ENCODE measurements at regions not wholly inside any gene's neighbourhood (a gene's known extent, or its start where the extent isn't known, plus 50 kb on each side); places are given as distances from the start of the nearest gene placed in this dataset.
"Not testable (repeated sequence)": the region's sequence is repeated elsewhere in the genome, so short reads cannot be mapped to it uniquely, and the experiment has no call there.

DNA sequence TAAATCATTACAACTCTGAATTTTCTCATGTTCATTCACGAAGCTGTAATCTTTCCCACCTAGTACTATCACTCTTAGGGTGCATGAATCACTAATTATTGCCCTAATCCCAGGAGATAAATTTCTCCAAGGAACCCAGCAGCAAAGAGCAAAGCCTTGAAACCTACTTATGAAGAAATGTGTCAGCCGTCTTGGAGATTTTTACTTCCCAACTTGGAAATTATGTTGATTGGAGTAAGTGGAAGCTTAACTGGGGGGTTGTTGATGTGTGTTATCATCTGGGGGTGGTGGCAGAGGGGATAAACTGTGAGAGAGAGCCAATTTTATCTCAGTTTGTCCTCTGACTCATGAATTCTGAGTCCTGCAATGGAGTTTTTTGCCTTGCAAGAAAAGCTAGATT is 440.5 kb upstream of the WWC1 start:
- no peak for DNase-seq

DNA sequence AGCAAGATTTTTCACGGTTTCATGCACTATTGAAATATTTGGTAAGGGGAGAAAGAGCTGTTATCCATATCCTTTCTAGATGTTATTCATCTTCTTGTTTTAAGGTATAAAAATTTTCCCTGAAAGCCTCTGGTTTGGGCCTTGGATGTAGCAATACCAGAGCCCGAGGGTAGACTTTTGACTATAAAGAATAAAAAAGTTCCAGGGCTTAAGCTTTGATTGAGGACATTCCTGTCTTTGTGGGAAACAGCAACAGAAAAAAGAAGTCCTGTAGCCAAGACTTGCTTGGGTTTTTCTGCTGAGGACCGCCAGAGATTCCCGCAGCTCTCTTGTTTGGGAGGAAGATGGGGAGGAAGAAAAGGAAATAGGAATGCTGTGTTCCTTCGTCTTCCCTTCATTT is 440.0 kb upstream of the WWC1 start:
- DNase-seq, result no peak

DNA sequence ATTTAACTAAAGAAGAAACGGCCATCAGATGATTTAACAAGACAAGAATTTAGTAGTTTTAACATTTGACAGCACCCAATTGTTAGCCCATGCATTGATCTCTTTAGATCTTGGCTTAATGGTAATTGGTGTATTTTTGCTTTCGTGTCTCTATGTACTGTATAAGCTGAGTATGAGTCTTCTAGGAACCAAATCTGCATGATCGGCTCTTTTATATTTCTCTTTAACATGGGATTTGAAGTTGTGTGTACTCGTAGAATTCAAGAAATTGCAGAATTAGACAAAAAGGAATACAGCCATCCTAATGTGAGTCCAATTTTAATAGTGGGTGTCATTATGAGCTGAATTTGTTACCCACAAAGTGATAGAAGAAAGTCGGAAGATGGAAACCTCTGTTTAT is 438.9 kb upstream of the WWC1 start:
- DNase-seq, result no peak

DNA sequence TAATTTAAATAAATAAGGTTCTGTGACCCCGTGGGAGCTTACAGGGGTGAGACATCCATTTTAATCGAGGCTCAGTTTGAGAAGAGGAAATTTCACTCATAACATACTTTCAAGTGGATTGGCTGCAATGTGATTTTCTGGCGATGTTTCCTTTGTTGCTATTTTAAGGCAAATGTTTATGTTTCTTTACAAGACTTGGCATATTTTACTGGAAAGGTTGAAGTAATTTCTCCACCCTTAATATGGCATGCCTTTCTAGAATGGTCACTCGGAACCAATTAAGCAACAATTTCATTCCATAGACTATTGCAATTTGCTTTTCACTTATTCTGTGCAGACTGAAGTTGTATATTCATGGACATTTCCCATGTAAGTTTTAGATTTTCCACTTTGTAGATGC is 438.0 kb upstream of the WWC1 start:
- DNase-seq, result no peak

DNA sequence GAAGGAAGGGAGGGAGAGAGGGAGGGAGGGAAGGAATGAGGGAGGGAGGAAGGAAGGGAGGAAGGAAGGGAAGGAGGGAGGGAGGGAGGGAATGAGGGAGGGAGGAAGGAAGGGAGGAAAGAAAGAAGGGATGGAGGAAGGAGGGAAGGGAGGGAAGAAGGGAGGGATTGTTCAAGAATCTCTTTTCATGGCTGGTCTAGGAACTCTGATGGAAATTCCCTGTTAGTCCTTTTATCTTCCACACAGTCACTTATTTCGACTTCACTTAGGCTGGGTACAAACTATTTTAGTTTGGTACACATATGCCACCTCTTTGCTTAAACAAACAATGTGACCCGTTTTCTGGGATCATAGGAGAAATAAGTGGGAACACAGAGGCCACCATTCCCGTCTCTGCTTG is 435.6 kb upstream of the WWC1 start:
- no peak for DNase-seq

DNA sequence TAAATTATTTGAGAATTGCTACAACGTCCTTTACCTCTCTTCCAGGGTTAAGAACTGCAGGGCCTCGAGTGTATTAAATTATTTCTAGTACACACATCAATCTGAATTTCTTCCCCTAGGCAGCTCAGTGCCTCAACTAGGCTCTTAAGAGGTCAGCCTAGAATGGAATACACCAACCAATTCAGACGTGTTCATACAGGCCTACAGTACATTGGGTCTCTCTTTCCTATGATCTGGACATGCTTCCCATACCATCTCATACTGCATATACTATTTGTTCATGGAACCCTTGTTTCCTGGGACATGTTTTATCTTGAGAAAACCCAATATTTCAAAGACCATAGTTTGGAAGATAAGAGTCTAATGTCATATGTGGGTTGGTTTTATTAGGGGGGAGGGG is 434.1 kb upstream of the WWC1 start:
- DNase-seq, result no peak

DNA sequence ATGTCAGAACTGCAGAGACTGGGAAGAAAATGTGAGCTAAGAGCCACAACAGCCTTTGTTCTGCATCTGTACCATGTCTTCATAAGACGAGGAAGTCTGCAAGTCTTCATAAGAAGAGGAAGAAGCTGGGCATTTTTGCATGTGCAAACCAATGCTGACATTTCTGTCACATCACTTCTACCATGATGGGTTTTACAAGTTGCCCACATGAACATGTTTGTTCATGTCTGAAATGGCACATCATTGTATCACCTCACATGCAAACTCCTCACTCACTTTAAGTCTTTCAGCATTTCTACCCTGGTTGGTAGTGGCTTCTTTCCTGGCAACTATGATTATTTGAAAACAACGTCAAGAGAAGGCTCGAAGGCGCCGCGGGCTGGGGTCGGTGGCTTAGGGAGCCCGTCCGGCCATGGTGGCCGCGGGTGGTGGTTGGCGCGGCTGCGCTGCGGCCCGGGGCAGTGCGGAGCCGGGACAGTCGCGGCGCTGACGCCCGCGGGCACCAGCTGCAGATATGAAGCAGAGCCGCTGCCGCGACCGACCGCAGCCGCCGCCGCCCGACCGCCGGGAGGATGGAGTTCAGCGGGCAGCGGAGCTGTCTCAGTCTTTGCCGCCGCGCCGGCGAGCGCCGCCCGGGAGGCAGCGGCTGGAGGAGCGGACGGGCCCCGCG is 433.1 kb upstream of the WWC1 start:
- DNase-seq, result not testable (repeated sequence)

DNA sequence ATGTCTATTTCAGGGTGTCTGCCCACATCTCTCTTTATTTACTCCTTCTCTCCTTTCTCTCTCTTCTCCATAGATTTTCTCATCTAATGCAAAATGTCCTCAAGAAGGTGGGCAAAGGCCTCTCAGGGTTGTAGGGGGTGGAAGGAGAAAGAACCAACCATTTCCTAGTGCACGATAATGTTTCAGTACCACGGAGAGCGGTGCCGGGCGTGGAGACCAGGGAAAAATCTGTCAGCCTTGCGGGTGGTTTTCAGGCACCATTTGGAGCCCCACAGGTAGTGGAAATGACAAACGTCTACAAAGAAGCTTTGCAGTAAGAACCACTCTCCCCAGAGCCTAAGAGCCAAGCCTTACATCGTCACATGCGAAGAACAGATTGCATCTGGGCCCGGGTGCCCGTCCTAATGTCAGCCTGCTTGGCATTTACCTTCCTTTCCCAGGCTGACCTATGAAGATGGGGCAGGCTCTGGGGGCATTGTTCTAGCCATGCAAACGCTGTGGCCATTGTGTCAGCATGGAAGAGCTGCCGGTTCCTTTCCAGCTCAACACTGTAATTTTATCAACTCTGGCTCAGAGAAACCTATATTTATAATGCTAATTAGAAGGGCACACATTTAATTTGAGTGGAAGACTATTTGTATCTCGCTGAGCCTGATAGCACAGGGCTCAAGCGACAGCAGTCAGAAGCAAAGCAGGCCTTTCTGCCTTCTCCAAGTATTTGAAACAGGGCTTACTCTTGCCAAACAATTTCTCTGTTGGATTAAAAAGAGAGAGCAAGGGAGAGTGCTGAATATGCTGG is 430.1 kb upstream of the WWC1 start:
- no peak for DNase-seq

DNA sequence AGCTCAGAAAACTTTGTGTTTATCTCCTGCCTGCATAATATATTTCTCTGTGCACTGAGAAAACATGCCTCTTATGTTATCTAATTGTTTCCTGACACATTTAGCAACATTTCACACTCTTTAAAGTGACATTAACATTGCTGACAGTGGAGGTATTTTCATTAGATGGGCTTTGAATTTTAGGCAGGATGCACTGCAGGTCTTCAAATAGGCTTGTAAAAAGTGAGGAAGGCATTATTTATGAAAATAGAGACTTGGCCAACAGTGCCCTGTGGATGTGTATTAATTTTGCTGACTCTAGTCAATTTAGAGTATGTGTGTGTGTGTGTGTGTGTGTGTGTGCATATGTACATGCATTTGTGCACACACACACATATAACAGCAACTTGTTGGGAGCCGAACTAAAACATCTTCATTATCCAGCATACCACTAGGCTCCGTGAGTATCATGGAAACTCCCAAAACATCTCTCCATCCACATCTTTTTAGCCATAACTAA is 429.5 kb upstream of the WWC1 start:
- DNase-seq, result no peak

DNA sequence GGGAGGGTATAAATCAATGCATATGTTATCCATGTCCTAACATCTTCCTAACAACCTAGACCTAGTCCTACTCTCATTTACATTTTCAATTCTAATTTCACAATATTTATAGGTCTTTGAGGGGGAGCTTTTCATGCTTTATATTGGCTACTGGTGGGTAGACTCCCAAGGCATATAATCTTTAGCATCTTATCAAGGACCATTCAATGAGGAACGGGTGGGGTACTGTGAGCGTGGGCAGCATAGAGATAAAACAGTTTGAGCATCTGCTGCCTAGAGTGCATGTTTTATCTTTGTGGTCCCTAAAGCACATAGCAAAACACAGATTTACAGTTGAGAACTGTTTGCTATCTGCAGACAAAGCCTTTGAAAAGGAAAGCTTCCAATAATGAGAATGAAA is 427.6 kb upstream of the WWC1 start:
- DNase-seq, result no peak

DNA sequence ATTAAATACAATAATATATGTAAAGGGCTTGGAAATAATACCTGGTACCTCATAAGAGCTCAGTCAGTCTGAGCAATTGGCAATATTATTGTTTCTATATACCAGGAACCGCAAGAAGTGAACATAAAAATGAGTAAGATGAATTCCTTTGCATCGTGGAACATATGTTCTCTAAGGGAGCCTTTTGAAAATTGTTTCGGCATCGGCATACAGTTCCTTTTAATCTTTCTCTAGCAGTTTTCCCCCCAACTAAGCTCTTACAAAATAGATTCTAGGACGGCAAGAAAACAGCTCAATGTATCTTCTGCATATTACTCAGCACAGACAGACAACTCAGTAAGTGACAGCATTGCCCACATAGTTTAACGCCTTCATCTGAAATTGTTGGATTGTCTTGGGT is 426.6 kb upstream of the WWC1 start:
- no peak for DNase-seq

DNA sequence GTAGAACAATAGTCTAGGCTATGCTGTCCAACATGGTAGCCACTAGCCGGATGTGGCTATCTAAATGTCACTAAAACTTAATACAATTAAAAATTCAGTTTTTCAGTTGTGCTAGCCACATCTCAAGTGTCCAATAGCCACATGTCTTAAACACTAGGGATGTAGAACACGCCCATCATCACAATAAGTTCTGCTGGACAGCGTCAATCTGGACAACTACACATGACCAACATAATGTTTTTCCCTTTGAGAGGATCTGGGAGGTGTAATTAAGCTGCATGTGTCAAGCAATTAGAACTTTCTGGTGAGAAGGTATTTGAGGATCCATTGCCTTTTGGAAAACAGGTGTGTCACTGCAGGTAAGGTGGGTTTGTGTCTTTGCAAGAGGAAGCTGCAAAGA is 424.6 kb upstream of the WWC1 start:
- no peak for DNase-seq

DNA sequence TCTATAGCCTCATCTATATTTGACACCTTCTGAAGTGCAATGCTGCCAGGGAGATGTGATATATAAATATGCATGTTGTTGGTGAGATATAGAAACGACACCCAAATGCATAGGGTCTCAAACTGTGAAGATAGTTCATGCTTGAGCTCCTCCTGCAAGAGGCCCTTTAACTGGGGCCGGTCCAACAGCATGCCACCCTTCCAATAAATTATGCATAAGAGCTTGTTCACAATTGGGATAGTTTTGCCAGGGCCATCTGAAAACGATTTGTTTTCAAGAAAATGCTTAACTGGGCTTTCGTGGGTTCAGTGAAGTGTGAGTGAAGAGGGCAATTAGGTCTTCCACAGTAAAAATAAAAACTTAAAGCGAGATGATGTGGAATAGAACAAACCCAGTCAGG is 424.2 kb upstream of the WWC1 start:
- no peak for DNase-seq

DNA sequence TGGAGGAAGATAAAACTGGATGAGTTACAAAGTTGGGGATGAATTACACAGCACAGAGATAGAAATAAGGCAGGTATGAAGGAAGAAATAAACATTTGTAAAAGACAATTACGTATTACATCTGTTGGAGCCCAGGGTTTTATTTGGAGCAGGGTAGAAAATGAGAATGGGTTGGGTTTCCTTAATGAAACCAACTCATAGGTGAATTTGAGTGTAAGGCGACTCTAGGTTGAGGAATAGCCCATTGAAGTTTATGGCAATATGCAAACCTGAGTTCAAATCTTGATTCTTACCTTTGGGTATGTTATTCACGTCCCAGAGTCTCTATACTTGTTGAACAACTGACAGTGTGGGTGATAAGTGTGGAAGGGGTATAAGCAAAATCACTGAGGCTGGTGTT is 422.3 kb upstream of the WWC1 start:
- DNase-seq, result no peak

DNA sequence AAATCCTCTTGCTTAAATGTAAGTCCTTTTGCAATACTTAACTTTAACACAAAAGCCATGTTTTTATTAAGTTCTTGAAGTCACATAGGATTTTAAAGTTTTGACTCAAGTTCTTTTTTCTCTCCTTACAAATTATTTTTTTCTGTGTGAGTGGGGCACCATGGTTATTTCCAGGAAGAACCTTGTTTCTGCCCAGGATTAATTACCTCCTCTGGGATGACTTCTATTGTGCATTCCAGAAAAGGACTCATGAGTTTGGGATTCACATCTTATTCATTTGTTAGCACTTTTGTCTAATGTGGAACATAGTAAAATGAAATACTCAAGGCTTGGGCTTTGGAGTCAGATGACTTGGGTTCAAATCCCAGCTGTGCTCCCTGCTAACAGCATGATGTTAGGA is 421.4 kb upstream of the WWC1 start:
- DNase-seq, result no peak

DNA sequence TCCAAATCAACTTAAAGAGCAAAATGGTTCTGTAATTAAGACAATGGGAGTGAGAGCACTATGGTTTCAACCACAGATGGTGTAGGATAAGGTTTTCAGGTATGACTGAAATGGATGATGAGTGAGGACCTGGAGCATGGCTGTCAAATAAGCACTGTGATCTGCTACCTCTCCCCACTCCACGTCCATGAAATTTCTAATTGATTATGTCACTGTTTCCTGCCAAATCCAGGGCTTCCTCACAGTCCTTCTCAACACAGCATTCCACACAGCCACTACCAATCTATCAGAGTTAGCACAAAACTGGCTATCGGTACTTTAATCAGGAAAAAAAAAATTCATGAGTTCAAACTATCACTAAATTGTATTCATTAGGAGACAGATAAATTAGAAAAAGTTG is 420.4 kb upstream of the WWC1 start:
- DNase-seq, result no peak

DNA sequence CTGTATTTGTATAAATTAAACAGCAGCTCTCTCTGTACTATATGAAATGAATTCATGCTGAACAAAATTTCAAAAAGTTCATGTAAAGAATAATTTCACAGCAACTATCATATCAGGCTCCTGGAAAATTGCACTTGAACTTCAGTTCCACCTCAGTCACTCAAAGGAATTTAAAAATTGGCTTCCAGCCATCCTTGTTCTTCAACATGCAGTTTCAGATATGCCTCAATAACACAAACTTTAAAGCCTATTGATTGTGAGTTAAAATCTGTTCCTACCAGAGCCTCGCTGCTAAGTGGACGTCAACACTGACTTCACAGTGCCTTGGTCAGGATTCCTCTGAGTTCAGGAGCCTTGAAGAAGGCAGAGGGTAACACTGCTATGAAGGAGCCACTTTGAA is 418.7 kb upstream of the WWC1 start:
- no peak for DNase-seq

DNA sequence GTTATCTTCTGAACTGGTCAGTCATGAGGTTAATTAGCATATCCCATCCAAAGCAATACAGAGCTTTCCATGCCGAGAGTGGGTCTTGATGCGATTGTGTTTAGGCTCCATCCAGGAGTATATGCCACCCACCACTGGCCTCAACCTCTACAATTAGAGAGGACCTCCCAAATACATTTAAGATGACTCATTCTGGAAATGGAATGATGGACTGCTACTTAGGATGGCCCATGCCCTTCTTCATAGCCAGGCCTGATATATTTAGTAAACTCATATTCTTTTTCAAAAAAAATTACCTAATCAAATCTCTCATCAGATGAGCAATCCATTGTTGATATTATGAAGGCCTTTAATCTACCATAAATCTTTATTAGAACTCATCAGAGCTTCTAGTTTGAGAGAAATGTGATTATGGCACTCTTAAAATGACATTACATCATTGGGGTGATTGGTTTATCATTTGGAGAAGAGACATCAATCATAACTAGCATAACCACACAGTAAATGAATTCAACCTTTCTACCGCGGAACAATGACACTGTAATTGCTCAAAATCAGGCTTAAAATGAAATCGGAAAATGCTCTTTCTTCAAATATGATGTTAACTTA is 414.2 kb upstream of the WWC1 start:
- DNase-seq, result no peak

DNA sequence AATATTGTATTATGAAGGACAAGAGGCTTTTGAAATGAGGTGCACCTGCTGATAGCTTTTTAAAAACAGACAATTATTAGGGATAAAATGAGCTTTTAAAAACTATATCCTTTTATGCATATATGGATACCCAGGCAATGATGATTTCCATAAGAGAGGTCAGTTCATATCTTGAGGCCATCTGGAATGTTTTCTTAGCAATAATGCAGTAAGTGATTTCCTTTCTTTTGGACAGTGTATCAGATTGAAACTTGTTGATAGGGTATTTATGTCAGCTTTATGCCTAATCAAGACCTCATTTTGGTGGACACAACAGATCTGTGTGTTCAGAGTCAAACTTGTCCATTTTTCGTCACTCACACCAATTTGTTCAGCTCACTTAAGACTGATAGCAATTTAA is 413.5 kb upstream of the WWC1 start:
- DNase-seq, result no peak

DNA sequence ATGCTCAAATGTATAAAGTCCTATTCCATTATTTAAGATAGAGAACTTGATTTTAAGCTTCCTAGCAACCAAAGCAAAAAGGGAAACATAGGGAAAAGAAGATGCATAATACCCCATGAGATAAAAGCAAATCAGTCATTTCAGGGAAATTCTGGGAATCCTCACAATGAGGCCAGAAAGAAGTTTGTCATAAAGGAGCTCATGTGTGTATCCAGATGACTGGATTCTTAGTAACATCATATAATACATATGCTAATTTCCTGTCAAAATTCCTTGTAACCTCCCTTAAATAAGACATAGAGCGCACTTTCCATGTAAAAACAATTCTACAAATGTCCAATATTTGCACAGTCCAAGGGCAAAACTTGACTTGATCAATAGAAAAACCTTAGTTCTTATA is 411.0 kb upstream of the WWC1 start:
- no peak for DNase-seq

DNA sequence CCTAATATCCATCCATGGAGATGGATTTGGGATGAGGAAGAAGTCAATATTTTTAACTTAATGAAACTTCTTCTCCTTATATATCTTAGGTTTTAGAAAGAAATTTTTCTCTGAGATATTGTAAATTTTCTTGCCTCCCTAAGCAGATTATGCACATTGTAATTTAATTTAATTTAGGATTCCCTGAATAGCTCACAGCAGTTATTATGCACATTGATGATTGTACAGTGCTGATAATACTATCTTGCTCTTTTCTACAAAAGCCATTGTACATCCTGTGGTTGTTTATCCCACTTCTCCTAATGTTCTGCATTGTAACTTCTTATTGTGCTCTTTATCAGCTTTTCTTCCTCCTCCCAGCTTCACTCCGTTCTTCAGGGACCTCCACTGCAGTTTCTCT is 410.4 kb upstream of the WWC1 start:
- no peak for DNase-seq

DNA sequence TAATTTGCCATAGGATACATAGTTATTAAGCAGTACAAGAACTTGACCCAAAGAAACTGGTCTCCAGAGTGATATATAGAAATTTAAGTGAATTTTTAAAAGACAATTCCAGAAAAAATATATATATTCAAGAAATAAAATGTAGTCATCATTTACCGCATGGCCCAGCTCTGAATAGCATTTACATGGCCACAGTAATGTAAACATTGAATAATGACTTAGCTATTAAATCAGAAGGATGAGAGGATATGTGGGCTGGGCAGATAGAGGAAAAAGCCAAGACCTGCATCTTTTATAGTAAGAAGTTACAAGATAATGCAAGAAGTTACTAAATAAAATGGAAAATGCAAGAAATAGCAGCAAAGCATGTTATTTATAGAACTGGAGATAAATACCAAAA is 405.2 kb upstream of the WWC1 start:
- DNase-seq, result no peak

DNA sequence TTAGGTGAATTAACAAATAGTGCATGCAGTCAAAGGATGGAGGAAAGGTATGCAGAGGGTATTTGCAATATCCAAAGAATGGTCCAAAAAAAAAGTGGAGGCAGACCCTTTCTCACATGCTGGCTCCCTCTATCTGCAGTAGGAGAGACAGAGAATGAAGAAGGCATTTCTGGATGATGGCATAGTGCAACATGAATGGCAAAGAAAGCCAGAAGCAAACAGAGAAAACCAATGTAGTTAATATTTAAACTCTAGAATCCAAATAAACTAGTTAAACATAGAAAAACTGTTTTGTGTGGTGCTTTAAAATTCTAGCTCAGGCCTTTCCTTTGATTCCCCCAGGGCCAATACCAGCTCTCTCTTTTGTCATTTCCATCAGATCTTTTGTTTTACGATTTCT is 403.1 kb upstream of the WWC1 start:
- no peak for DNase-seq

DNA sequence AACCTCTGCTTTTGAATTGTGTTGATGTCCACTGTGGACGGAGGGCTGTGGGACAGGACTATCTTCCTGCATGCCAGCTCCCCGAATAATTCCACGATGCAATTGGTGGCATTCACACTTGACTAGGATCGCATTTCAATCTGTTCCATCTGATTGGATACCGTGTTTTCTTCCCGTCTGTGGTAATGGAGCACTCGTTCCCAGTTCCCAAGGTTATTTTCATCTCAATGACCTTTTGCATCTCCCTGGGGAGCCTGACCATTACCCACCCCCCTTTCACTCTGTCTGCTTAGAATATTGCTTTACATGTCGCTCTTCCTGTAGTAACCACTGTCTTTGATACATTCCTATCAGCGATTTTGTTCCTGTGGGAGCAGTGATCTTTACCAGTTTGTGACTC is 402.2 kb upstream of the WWC1 start:
- DNase-seq, result no peak
